ENCODE measurements at regions not wholly inside any gene's neighbourhood (a gene's known extent, or its start where the extent isn't known, plus 50 kb on each side); places are given as distances from the start of the nearest gene placed in this dataset.

DNA sequence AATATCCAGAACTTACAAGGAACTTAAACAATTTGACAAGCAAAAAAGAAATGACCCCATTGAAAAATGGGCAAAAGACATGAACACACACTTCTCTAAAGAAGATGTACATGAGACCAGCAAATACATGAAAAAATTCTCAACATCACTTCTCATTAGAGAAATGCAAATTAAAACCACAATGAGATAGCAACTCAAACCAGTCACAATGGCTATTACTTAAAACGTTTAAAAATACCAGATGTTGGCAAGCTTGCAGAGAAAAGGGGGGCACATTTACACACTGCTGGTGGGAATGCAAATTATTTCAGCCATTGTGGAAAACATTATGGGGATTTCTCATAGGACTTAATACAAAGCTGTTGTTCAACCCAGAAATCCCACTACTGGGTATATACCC, 1634.0 kb downstream of the NCAM2 start:
- no peaks in the 10 kb centered on the region for H3K27me3 ChIP-seq
- no peaks in the 10 kb centered on the region for H3K36me3 ChIP-seq
- TF ChIP-seq, protein P1, sequence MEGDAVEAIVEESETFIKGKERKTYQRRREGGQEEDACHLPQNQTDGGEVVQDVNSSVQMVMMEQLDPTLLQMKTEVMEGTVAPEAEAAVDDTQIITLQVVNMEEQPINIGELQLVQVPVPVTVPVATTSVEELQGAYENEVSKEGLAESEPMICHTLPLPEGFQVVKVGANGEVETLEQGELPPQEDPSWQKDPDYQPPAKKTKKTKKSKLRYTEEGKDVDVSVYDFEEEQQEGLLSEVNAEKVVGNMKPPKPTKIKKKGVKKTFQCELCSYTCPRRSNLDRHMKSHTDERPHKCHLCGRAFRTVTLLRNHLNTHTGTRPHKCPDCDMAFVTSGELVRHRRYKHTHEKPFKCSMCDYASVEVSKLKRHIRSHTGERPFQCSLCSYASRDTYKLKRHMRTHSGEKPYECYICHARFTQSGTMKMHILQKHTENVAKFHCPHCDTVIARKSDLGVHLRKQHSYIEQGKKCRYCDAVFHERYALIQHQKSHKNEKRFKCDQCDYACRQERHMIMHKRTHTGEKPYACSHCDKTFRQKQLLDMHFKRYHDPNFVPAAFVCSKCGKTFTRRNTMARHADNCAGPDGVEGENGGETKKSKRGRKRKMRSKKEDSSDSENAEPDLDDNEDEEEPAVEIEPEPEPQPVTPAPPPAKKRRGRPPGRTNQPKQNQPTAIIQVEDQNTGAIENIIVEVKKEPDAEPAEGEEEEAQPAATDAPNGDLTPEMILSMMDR (IDR thresholded peaks at IDR 0.05): no peak
- H3K27ac ChIP-seq: no peak overlapping the region
- H3K9me3 ChIP-seq: no peaks in the 10 kb centered on the region
- no peaks in the 10 kb centered on the region for H3K4me1 ChIP-seq
- intact Hi-C loops (cut with DNase I): no loop called here
- H3K9ac ChIP-seq (ENCODE audit: low read depth in 2 of 2, low read length in 2 of 2): no peak overlapping the region
- no peak overlapping the region for H3K4me3 ChIP-seq
- no peak for DNase-seq

DNA sequence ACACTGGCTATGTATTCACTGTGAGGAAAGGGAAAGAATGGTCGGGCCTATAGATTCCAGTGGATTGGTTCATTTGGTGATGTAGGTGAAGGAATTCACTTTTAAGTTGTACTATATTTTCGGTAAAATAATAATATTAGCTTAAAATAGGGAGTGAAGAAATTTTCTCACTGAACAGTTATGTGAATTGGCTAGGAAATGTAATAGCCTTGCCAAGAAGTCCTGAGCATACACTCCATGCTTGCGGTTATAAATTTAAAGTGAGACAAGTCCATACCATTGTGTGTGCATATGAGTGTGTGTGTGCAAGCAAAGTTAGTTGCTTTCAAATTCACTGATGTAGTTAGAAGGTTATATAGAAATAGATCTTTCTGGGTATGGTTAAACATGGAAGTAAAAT, 1651.0 kb downstream of the NCAM2 start:
- no peak for DNase-seq
- Histone ChIP-seq H3K9me3 (no peaks in the 10 kb centered on the region), H3K36me3 (no peaks in the 10 kb centered on the region), H3K4me3 (no peak overlapping the region), H3K9ac (ENCODE audit: low read depth in 2 of 2, low read length in 2 of 2) (no peak overlapping the region), H3K27ac (no peak overlapping the region), H3K27me3 (no peaks in the 10 kb centered on the region), H3K4me1 (no peaks in the 10 kb centered on the region)
- TF ChIP-seq, protein P1 (IDR thresholded peaks at IDR 0.05): no peak
- intact Hi-C loops (cut with DNase I): no loop called here

DNA sequence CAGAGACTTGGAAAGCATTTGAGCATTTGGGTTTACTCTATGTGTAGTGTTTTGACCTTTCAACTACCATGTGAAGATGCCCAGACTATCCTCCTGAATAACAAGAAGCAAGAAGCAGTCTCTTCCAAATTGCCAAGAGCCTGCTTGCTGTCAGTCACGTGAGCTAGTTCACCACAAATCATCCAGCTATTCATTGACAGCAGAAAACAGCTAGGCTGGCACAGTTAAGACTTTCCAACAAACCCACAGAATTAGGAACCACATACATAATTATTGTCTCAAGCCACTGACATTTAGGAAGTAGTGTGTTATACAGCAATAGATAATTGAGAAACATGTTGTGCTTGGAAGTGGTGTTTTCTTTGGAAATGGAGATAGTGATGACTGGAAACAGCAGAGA, 1652.0 kb downstream of the NCAM2 start:
- H3K27me3 ChIP-seq: no peaks in the 10 kb centered on the region
- TF ChIP-seq, protein P1 (IDR thresholded peaks at IDR 0.05): no peak
- no peaks in the 10 kb centered on the region for H3K4me1 ChIP-seq
- no peaks in the 10 kb centered on the region for H3K9me3 ChIP-seq
- H3K4me3 ChIP-seq: no peak overlapping the region
- no peak overlapping the region for H3K9ac ChIP-seq (ENCODE audit: low read depth in 2 of 2, low read length in 2 of 2)
- no peaks in the 10 kb centered on the region for H3K36me3 ChIP-seq
- DNase-seq: no peak
- H3K27ac ChIP-seq: no peak overlapping the region
- intact Hi-C loops (cut with DNase I): no loop called here

DNA sequence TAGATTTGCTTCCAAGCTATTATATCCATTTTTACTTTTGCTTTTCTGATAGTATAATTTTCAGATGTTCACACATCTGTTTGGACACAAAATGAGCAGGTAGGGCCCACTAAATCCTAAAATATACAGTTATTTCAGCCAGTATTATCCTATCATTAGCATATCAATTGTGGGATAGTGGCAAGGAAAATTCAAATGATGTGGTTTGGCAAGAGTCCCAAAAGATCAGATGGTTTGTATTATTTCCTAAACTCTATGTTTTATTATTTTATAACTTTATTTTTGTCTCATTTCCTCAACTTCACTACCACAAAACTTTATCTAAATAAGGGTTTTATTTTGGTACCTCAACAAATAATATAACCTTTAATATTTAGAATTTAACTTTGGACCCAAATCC, 1659.6 kb downstream of the NCAM2 start:
- TF ChIP-seq, protein P1 (IDR thresholded peaks at IDR 0.05): no peak
- Histone ChIP-seq H3K36me3 (no peaks in the 10 kb centered on the region), H3K27ac (no peak overlapping the region), H3K9me3 (no peaks in the 10 kb centered on the region), H3K27me3 (no peaks in the 10 kb centered on the region), H3K9ac (ENCODE audit: low read depth in 2 of 2, low read length in 2 of 2) (no peak overlapping the region), H3K4me3 (no peak overlapping the region), H3K4me1 (no peaks in the 10 kb centered on the region)
- intact Hi-C loops (cut with DNase I): no loop called here
- DNase-seq: no peak

DNA sequence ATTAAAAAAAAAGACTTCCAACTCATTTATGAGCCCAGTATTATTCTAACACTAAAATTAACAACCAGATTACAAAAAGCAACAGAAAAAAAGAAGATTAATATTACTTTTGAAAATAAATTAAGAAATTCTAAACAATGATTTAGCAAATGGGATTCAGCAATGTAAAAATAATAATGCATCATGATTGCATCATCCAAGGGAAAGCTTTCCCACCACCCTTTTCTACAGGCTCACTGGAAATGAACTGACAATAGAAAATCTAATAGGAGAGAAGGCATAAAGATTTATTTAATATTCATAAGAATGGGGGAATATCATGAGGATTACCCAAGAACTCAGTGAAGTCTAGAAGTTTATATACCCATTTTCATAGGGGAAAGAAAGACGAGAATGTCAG, 1671.9 kb downstream of the NCAM2 start:
- H3K4me3 ChIP-seq: no peak overlapping the region
- TF ChIP-seq, protein P1 (IDR thresholded peaks at IDR 0.05): no peak
- DNase-seq: no peak
- H3K27ac ChIP-seq: no peak overlapping the region
- no peaks in the 10 kb centered on the region for H3K27me3 ChIP-seq
- H3K4me1 ChIP-seq: no peaks in the 10 kb centered on the region
- intact Hi-C loops (cut with DNase I): no loop called here
- no peaks in the 10 kb centered on the region for H3K36me3 ChIP-seq
- H3K9ac ChIP-seq (ENCODE audit: low read depth in 2 of 2, low read length in 2 of 2): no peak overlapping the region
- H3K9me3 ChIP-seq: no peaks in the 10 kb centered on the region

DNA sequence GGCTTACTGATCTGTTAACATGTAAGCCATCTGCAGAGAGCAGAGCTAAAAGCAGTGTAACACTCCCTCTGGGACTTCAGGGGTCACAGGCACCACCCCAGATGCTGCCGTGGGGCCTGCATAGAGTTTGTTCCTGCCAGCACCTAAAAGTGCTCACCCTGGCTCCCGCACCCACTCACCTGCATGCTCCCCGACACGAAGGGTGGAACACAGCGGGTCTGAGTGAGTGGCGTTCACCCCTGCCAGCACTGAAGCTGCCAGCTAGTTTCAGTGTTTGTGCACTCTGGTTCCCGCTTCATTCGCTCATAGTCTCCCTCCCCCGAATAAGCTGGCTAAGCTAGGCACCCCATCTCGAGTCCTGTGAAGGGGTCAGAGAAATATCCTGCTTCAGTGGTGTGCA, 1681.0 kb downstream of the NCAM2 start:
- intact Hi-C loops (cut with DNase I): no loop called here
- Histone ChIP-seq H3K36me3 (no peaks in the 10 kb centered on the region), H3K4me1 (no peaks in the 10 kb centered on the region), H3K27ac (no peak overlapping the region), H3K9ac (ENCODE audit: low read depth in 2 of 2, low read length in 2 of 2) (no peak overlapping the region), H3K9me3 (no peaks in the 10 kb centered on the region), H3K4me3 (no peak overlapping the region), H3K27me3 (no peaks in the 10 kb centered on the region)
- no peak for DNase-seq
- TF ChIP-seq, protein P1 (IDR thresholded peaks at IDR 0.05): no peak
